Loucy (cell line): ENCODE measurements at regions not wholly inside any gene's neighbourhood (a gene's known extent, or its start where the extent isn't known, plus 50 kb on each side); places are given as distances from the start of the nearest gene placed in this dataset.

Experiments
- H2AFZ ChIP-seq: fragments of 200-600 bp; sonication (generic); 2 replicates; pipeline ENCODE4 v1.6.0; 2016; ENCODE audit warnings: antibody characterized with exemption, mild to moderate bottlenecking, low read length, moderate library complexity
- H3F3A ChIP-seq: fragments of 200-600 bp; 2 replicates; pipeline ENCODE4 v1.6.0; 2016; ENCODE audit warnings: antibody characterized with exemption, low read depth, mild to moderate bottlenecking
- H3K27me3 ChIP-seq: fragments of 200-600 bp; sonication (generic); 2 replicates; pipeline ENCODE4 v1.6.1; 2014; ENCODE audit warnings: low read length, mild to moderate bottlenecking; ENCODE audit not compliant: insufficient read depth, poor library complexity, severe bottlenecking
- H3K36me3 ChIP-seq: fragments of 200-600 bp; sonication (generic); 2 replicates; pipeline ENCODE4 v1.6.1; 2016; ENCODE audit warnings: low read length; ENCODE audit not compliant: insufficient read depth
- H3K4me1 ChIP-seq: fragments of 200-600 bp; sonication (generic); 2 replicates; pipeline ENCODE4 v1.5.1; 2014; ENCODE audit warnings: low read length, mild to moderate bottlenecking; ENCODE audit not compliant: insufficient read depth, poor library complexity, severe bottlenecking
- H3K4me2 ChIP-seq: fragments of 200-600 bp; sonication (generic); 2 replicates; pipeline ENCODE4 v1.6.0; 2014; ENCODE audit warnings: antibody characterized with exemption, low read length, low read depth, mild to moderate bottlenecking; ENCODE audit not compliant: poor library complexity, severe bottlenecking
- H3K4me3 ChIP-seq: fragments of 200-600 bp; sonication (generic); 2 replicates; pipeline ENCODE4 v1.5.1; 2014; ENCODE audit warnings: low read length, mild to moderate bottlenecking, mixed read lengths; ENCODE audit not compliant: poor library complexity, severe bottlenecking
- H3K79me2 ChIP-seq: fragments of 200-600 bp; sonication (generic); 2 replicates; pipeline ENCODE4 v1.6.1; 2014; ENCODE audit warnings: low read length; ENCODE audit not compliant: insufficient read depth
- H3K9ac ChIP-seq: fragments of 200-600 bp; sonication (generic); 2 replicates; pipeline ENCODE4 v1.6.0; 2014; ENCODE audit warnings: mild to moderate bottlenecking, low read depth, low read length, moderate library complexity; ENCODE audit not compliant: poor library complexity, severe bottlenecking
- H3K9me2 ChIP-seq: fragments of 200-600 bp; sonication (generic); replicated peaks from 2 replicates; pipeline ENCODE4 v1.6.1; 2016; ENCODE audit warnings: low read depth, low read length, mixed read lengths
- H3K9me3 ChIP-seq: fragments of 200-600 bp; sonication (generic); 2 replicates; pipeline ENCODE4 v1.6.1; 2014; ENCODE audit warnings: mild to moderate bottlenecking, antibody characterized with exemption, low read length, low read depth; ENCODE audit not compliant: insufficient read depth
- H4K20me1 ChIP-seq: fragments of 200-600 bp; sonication (generic); 2 replicates; pipeline ENCODE4 v1.6.0; 2014; ENCODE audit warnings: antibody characterized with exemption, low read length, mild to moderate bottlenecking; ENCODE audit not compliant: insufficient read depth, poor library complexity, severe bottlenecking
- EZH2phosphoT487 ChIP-seq: fragments of 200-600 bp; IDR thresholded peaks from 2 replicates; pipeline ENCODE4 v1.6.1; 2018; ENCODE audit warnings: antibody characterized with exemption, mild to moderate bottlenecking, moderate library complexity, borderline replicate concordance
- TF ChIP-seq, protein P1 (sequence below): fragments of 200-600 bp; sonication (generic); conservative IDR thresholded peaks from 2 replicates; pipeline ENCODE4 v1.5.1; 2014; ENCODE audit warnings: mild to moderate bottlenecking, antibody characterized with exemption, low read length

DNA sequence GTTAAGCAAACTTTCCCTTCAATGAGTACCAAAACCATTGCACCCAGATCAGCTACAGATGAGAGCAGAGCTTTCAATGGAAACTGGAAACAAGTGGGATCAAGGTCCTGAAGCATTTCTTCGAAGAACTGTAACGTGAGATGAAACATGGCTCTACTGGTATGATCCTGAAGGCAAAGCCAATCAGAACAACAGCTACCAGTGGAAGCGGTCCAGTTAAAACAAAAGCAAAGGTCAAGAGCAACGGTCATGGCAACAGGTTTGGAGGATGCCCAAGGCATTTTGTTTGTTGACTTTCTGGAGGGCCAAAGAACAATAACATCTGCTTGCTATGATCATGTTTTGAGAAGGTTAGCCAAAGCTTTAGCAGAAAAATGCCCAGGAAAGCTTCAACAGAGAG, 137.9 kb upstream of the CPSF6 start:
- Histone ChIP-seq H3K9me2 (no peaks in the 10 kb centered on the region), H3K4me1 (no peaks in the 10 kb centered on the region), H3K4me2 (no peak overlapping the region), H3K36me3 (no peaks in the 10 kb centered on the region), H3K9me3 (no peaks in the 10 kb centered on the region), H3K79me2 (no peaks in the 10 kb centered on the region), H3K27me3 (no peaks in the 10 kb centered on the region), H4K20me1 (no peaks in the 10 kb centered on the region), H3K9ac (no peak overlapping the region), H2AFZ (no peak overlapping the region), H3F3A (no peaks in the 10 kb centered on the region), H3K4me3 (no peak overlapping the region)
- no peak for TF ChIP-seq EZH2phosphoT487
- TF ChIP-seq, protein P1, sequence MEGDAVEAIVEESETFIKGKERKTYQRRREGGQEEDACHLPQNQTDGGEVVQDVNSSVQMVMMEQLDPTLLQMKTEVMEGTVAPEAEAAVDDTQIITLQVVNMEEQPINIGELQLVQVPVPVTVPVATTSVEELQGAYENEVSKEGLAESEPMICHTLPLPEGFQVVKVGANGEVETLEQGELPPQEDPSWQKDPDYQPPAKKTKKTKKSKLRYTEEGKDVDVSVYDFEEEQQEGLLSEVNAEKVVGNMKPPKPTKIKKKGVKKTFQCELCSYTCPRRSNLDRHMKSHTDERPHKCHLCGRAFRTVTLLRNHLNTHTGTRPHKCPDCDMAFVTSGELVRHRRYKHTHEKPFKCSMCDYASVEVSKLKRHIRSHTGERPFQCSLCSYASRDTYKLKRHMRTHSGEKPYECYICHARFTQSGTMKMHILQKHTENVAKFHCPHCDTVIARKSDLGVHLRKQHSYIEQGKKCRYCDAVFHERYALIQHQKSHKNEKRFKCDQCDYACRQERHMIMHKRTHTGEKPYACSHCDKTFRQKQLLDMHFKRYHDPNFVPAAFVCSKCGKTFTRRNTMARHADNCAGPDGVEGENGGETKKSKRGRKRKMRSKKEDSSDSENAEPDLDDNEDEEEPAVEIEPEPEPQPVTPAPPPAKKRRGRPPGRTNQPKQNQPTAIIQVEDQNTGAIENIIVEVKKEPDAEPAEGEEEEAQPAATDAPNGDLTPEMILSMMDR, result no peak

DNA sequence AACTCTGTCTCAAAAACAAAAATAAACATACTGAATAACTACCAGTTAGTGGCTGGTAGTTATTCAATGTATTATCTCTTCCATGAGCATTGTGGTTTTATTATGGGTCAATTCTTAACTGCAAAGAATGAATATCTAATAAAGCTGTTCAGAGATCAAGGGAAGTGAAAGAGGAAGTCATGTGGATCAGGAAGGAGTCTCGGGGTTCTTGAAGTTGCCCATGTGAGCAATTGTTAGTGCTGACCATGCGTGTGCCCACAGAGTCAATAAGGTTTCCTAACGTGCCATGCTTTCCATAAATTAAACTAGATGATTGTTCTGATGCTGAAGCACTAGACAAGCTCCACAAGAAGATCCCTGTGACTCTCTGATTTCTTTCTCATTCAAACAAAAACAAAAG, 136.5 kb upstream of the CPSF6 start:
- no peaks in the 10 kb centered on the region for H3K9me3 ChIP-seq
- no peaks in the 10 kb centered on the region for H3K36me3 ChIP-seq
- H2AFZ ChIP-seq, result 0 out of 2 replicates have a peak overlapping the region, but pooled peaks have one; percentile 20
- no peaks in the 10 kb centered on the region for H3K27me3 ChIP-seq
- no peak overlapping the region for H3K9ac ChIP-seq
- H3K79me2 ChIP-seq, result no peaks in the 10 kb centered on the region
- H3K4me1 ChIP-seq, result no peaks in the 10 kb centered on the region
- H3K4me3 ChIP-seq, result no peak overlapping the region
- TF ChIP-seq, protein P1, result no peak
- no peak for TF ChIP-seq EZH2phosphoT487
- no peaks in the 10 kb centered on the region for H3F3A ChIP-seq
- H3K4me2 ChIP-seq, result no peak overlapping the region
- H4K20me1 ChIP-seq, result no peaks in the 10 kb centered on the region
- H3K9me2 ChIP-seq, result no peaks in the 10 kb centered on the region

DNA sequence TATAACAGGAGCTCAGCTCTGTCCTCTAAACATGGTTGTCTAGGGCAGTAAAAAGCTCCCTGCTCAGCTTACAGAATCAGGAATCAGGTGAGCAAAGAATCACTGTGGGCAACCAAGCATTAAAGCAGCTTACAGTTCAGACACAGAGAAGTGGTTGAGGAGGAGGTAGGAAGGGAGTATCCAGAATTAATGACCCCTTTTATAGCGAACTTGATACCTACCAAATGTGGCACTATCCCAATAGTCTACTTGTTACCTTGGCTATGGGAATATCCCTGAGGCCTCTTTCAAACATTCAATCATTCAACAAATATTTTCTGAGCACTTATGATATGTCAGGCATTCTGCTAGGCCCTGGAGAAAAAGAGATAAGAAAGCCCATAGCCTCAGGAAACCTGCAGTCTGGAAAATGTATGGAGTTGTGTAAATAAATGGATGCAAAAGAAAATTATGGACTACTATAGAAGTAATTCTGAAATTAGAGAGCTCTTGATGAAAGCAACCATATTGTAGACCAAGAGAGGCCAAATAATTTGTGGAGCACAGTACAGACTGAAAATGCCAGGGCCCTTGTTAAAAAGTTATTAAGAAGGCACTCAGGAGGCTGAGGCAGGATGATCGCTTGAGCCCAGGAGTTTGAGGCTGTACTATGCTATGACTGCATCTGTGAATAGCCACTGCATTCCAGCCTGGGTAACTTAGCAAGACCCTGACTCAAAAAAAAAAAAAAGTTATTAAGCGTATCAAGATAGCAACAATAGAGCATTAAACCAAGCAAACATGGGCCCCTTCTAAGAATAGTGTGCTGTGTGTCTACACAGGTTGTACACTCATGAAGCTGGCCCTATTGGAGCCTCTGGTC, 134.0 kb upstream of the CPSF6 start:
- H3K27me3 ChIP-seq, result no peaks in the 10 kb centered on the region
- no peaks in the 10 kb centered on the region for H3K9me3 ChIP-seq
- no peaks in the 10 kb centered on the region for H3K79me2 ChIP-seq
- H2AFZ ChIP-seq, result no peak overlapping the region
- H3K4me1 ChIP-seq, result no peaks in the 10 kb centered on the region
- H3K36me3 ChIP-seq, result no peaks in the 10 kb centered on the region
- no peak for TF ChIP-seq EZH2phosphoT487
- no peak overlapping the region for H3K9ac ChIP-seq
- H4K20me1 ChIP-seq, result no peaks in the 10 kb centered on the region
- H3K4me3 ChIP-seq, result no peak overlapping the region
- H3K4me2 ChIP-seq, result no peak overlapping the region
- no peaks in the 10 kb centered on the region for H3K9me2 ChIP-seq
- H3F3A ChIP-seq, result no peaks in the 10 kb centered on the region
